RCC 7860 (cell line): ENCODE measurements at regions not wholly inside any gene's neighbourhood (a gene's known extent, or its start where the extent isn't known, plus 50 kb on each side); places are given as distances from the start of the nearest gene placed in this dataset.

Experiments
- DNase-seq: peaks from one replicate; pipeline ENCODE4 v3.0.0-alpha.2; 2015; ENCODE audit warnings: low spot score
- FAIRE-seq: peaks from 2 replicates; lab custom pipeline; 2012; peaks lifted over from hg19 to GRCh38; lab: Jason Lieb, UNC

DNA sequence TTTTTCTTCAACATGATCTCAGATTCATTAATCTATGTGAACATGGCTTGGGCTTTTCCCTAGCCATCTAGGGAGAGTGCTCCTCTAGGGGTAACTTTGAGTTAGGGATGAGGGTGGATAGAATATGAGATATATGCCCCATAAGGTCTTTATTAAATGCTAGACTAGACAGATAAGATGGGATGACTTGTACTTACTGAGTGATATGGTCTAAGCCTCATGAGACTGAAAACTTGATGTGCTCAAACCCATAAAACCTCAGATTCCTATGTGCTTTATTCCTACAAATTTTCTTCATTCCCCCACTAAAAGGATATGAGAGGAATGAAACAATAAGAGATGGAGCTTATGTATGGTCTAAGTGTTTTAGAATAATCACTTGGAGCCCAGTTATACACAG, 386.6 kb downstream of the YTHDC2 start:
- DNase-seq (no peak), FAIRE-seq (no peak)

- FAIRE-seq (no peak), DNase-seq (no peak)
Observed at GRCh38 chr5:113900816-113901215, 387.3 kb downstream of the YTHDC2 start.

- DNase-seq (no peak), FAIRE-seq (no peak)
Observed at GRCh38 chr5:113901718-113902117, 388.2 kb downstream of the YTHDC2 start.

GRCh38 chr5:113902917-113903660, 389.6 kb downstream of the YTHDC2 start:
- no peak for FAIRE-seq
- DNase-seq: no peak

GRCh38 chr5:113909782-113910181, 396.3 kb downstream of the YTHDC2 start:
- no peak for DNase-seq
- no peak for FAIRE-seq

GRCh38 chr5:113917997-113918396, 404.5 kb downstream of the YTHDC2 start:
- no peak for FAIRE-seq
- DNase-seq: no peak

- DNase-seq (no peak), FAIRE-seq (no peak)
Observed at GRCh38 chr5:113922343-113922742, 408.8 kb downstream of the YTHDC2 start.

DNA sequence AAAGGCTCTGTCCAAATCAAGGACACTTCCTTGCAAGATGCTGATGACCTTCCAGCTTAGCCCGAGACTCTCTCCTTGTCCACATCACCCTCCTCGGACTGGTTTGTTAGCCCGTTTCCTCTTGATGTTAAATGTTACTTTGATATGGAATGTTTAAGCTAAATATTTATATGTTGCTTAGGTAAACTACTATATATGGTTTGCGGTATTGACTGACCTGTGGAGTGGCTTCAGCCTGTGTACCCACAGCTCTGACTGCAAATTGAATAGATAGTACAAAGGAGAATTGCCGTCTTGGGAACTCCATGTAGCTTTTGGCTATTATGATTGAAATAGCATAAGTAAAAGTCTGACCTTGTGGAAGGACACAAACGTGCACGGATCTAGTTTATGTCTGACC, 422.0 kb downstream of the YTHDC2 start:
- FAIRE-seq (no peak), DNase-seq (no peak)

DNA sequence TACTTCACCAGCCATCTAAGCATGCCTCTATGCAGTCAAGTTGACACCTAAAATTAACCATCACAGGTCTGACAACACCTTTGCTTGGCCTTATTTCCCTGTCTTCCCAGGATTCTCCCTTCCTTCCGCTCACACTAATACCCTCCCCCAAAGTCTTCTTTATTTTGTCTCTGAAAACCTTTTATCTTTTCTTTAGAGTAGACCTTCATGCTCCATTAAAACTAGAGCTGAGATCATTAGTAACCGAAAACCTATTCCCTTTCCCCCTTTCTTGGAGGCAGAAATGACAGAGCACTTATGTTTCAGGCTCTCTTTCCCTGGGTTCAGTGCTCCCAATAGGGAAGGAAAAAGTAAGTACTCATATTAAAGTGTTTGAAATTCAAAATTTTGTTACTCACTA, 423.8 kb downstream of the YTHDC2 start:
- DNase-seq (no peak), FAIRE-seq (no peak)

- no peak for DNase-seq
- no peak for FAIRE-seq
Observed at GRCh38 chr5:113939988-113940387, 421.9 kb upstream of the KCNN2 start.

DNA sequence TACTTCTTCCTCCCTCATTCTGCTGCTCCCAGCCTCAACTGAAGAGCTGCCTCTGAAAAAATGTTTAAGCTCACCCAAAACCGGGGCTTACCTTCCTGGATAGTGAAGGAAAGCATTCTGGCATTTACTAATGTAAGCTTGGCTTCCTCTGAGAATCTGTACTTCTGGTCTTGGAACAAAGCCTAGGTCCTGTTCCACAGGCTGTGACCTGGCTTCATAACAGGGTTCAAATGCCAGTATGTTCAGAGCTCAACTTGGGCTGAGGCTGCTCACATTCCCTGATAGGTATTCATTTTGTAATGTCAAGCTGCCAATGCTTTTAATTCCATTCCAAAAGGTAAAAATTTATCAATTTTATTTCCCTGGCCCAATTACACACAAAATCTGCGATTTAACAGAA, 411.7 kb upstream of the KCNN2 start:
- FAIRE-seq: no peak
- no peak for DNase-seq

- FAIRE-seq (no peak), DNase-seq (no peak)
Observed at GRCh38 chr5:113965225-113965624, 396.6 kb upstream of the KCNN2 start.

GRCh38 chr5:113969901-113970300, 392.0 kb upstream of the KCNN2 start:
- DNase-seq (no peak), FAIRE-seq (no peak)

DNA sequence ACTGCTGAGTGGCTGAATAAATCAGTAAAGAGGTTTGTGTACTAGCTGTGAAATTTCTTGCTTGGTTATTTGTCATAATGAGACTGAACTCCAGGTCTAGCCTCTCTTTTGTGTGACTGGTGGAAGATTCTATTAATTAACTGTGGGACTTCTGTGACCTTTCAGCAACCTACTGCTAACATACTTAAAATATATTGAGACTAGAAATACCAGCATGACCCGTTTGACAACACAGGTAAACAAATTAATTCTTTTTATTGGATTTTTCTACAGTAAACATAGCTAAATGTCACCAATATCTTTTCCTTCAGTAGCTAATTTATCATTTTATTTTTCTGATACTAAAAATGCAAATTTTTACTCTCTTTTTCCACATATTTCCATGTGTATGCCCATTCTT, 390.4 kb upstream of the KCNN2 start:
- FAIRE-seq (no peak), DNase-seq (no peak)

DNA sequence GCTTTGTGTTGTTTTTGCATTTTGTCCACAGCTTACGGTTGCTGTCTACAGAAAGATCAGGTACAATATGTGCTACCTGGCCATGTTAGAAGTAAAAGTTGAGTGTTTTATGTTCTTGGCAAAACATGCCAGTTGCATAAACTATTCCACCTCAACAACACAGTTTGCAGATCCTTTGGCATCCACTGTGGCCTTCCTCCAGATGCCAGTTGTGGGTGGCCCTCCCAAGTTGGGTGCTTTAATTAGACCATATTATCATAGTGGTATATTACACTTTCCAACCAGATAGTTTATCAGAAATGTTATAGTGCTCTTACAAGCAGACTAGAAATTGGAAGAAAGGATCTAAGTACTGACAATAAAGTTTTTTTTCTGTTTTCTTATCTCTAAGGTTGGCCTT, 386.9 kb upstream of the KCNN2 start:
- FAIRE-seq: no peak

GRCh38 chr5:113984928-113985327, 376.9 kb upstream of the KCNN2 start:
- no peak for FAIRE-seq

More for the DNA sequence above, 386.9 kb upstream of the KCNN2 start:
- DNase-seq: no peak

DNA sequence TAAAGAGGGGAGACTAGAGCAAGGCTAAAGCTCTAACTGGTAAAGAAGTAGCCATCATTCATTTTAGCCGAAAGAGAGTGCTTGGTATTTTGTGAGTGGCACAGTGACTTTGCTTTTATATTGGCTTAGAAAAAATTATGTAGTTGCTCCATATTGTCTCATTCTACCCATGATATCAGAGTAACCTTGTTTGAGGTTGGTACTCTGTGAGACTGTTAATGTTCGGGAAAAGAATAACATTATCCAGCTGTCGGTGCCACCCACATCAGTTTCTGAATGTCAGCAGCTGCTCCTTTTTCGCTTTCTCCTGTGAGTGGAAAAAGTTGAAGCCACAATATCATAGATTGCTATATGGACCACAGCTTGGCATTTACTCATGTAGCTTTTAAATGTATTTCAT, 376.4 kb upstream of the KCNN2 start:
- DNase-seq (no peak), FAIRE-seq (no peak)

More at GRCh38 chr5:113984928-113985327, 376.9 kb upstream of the KCNN2 start:
- no peak for DNase-seq

- DNase-seq (no peak), FAIRE-seq (no peak)
Observed at GRCh38 chr5:113989278-113989912, 372.5 kb upstream of the KCNN2 start.

GRCh38 chr5:113989913-113990305, 372.0 kb upstream of the KCNN2 start:
- DNase-seq (no peak), FAIRE-seq (no peak)

GRCh38 chr5:114001076-114001475, 360.8 kb upstream of the KCNN2 start:
- DNase-seq (no peak), FAIRE-seq (no peak)

DNA sequence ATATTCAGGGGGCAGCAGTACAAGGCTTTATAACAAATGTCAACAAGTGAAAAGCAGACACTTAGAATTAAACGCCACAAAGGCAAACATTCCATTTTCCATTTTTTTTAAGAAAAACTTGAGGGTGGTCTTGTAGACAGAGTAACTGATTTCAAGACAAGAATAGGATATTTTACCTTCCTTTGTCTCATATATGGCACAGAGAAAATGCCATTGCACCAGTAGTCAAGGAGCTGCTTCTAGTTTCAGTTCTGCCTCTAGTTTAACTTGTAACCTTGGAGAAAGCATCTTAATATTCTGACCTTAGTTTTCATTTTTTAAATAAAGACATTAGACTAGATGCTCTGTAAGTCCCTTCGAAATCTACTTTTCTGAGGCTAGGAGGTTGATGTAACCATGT, 355.3 kb upstream of the KCNN2 start:
- no peak for FAIRE-seq
- no peak for DNase-seq

DNA sequence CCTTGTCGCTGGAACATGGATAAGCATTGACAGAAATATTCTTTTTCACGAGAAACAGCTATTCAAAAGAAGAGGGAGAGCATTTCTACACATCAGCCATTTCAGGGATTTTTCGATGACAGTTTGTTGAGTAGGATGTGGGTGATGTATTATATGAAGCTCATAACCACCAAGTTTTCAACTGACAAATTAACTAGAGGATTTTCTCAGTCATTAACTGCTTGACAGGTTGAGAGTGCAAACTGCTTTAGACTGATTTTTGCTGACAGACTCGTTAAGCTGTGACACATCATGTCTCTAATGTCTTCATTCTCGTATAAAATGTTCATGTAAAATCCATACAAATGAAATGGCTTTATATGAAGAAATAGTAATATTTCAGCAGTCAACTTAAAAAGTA, 354.2 kb upstream of the KCNN2 start:
- no peak for FAIRE-seq

DNA sequence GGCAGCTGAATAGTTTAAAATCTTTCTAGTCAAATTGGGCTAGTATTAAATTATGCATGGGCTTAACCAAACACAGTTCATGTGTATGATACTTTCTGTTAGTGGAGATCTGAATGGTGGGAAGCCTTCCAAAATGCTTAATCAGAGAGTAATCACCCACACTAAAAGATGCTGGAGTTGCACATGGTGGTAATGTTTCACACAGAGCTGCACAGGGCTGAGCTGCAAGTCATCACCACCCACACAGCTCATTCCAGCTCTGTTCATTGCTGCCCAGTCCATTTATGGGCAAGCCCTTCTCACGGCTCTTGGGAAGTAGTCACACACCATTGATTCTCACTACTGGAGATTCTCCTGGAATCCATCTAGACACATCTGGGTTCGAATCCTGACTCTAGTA, 351.5 kb upstream of the KCNN2 start:
- DNase-seq (no peak), FAIRE-seq (no peak)

More for the DNA sequence above, 354.2 kb upstream of the KCNN2 start:
- no peak for DNase-seq
